Loucy (cell line): ENCODE measurements at regions not wholly inside any gene's neighbourhood (a gene's known extent, or its start where the extent isn't known, plus 50 kb on each side); places are given as distances from the start of the nearest gene placed in this dataset.

Experiments used
- H2AFZ ChIP-seq: fragments of 200-600 bp; sonication (generic); 2 replicates; pipeline ENCODE4 v1.6.0; 2016; ENCODE audit warnings: antibody characterized with exemption, mild to moderate bottlenecking, low read length, moderate library complexity
- H3F3A ChIP-seq: fragments of 200-600 bp; 2 replicates; pipeline ENCODE4 v1.6.0; 2016; ENCODE audit warnings: antibody characterized with exemption, low read depth, mild to moderate bottlenecking
- H3K27me3 ChIP-seq: fragments of 200-600 bp; sonication (generic); 2 replicates; pipeline ENCODE4 v1.6.1; 2014; ENCODE audit warnings: low read length, mild to moderate bottlenecking; ENCODE audit not compliant: insufficient read depth, poor library complexity, severe bottlenecking
- H3K36me3 ChIP-seq: fragments of 200-600 bp; sonication (generic); 2 replicates; pipeline ENCODE4 v1.6.1; 2016; ENCODE audit warnings: low read length; ENCODE audit not compliant: insufficient read depth
- H3K4me1 ChIP-seq: fragments of 200-600 bp; sonication (generic); 2 replicates; pipeline ENCODE4 v1.5.1; 2014; ENCODE audit warnings: low read length, mild to moderate bottlenecking; ENCODE audit not compliant: insufficient read depth, poor library complexity, severe bottlenecking
- H3K4me2 ChIP-seq: fragments of 200-600 bp; sonication (generic); 2 replicates; pipeline ENCODE4 v1.6.0; 2014; ENCODE audit warnings: antibody characterized with exemption, low read length, low read depth, mild to moderate bottlenecking; ENCODE audit not compliant: poor library complexity, severe bottlenecking
- H3K4me3 ChIP-seq: fragments of 200-600 bp; sonication (generic); 2 replicates; pipeline ENCODE4 v1.5.1; 2014; ENCODE audit warnings: low read length, mild to moderate bottlenecking, mixed read lengths; ENCODE audit not compliant: poor library complexity, severe bottlenecking
- H3K79me2 ChIP-seq: fragments of 200-600 bp; sonication (generic); 2 replicates; pipeline ENCODE4 v1.6.1; 2014; ENCODE audit warnings: low read length; ENCODE audit not compliant: insufficient read depth
- H3K9ac ChIP-seq: fragments of 200-600 bp; sonication (generic); 2 replicates; pipeline ENCODE4 v1.6.0; 2014; ENCODE audit warnings: mild to moderate bottlenecking, low read depth, low read length, moderate library complexity; ENCODE audit not compliant: poor library complexity, severe bottlenecking
- H3K9me2 ChIP-seq: fragments of 200-600 bp; sonication (generic); replicated peaks from 2 replicates; pipeline ENCODE4 v1.6.1; 2016; ENCODE audit warnings: low read depth, low read length, mixed read lengths
- H3K9me3 ChIP-seq: fragments of 200-600 bp; sonication (generic); 2 replicates; pipeline ENCODE4 v1.6.1; 2014; ENCODE audit warnings: mild to moderate bottlenecking, antibody characterized with exemption, low read length, low read depth; ENCODE audit not compliant: insufficient read depth
- H4K20me1 ChIP-seq: fragments of 200-600 bp; sonication (generic); 2 replicates; pipeline ENCODE4 v1.6.0; 2014; ENCODE audit warnings: antibody characterized with exemption, low read length, mild to moderate bottlenecking; ENCODE audit not compliant: insufficient read depth, poor library complexity, severe bottlenecking
- EZH2phosphoT487 ChIP-seq: fragments of 200-600 bp; IDR thresholded peaks from 2 replicates; pipeline ENCODE4 v1.6.1; 2018; ENCODE audit warnings: antibody characterized with exemption, mild to moderate bottlenecking, moderate library complexity, borderline replicate concordance
- TF ChIP-seq, protein P1 (sequence below): fragments of 200-600 bp; sonication (generic); conservative IDR thresholded peaks from 2 replicates; pipeline ENCODE4 v1.5.1; 2014; ENCODE audit warnings: mild to moderate bottlenecking, antibody characterized with exemption, low read length

DNA sequence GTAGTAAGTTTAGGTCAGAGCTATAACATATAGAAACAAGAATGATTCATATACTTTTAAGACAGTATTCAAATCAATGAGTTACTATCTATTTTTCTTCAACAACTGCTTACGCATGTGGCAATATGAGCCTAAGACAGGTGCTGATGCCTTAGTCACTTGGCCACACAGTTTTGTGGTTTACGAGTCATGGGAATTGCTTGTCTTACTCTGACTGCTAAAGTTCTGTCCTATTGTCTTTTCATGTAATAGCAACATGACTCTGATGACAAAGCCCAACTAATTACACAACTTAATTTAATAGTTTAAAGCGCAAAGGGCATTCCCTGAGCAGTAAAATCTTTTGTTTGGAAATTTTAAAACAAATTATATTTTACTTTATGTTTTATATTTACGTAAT lies 159.3 kb upstream of the CENPW start:
- no peaks in the 10 kb centered on the region for H3K9me3 ChIP-seq
- H3K27me3 ChIP-seq, result no peaks in the 10 kb centered on the region
- H2AFZ ChIP-seq, result no peak overlapping the region
- H3K79me2 ChIP-seq, result no peaks in the 10 kb centered on the region
- no peaks in the 10 kb centered on the region for H3K9me2 ChIP-seq
- H3K9ac ChIP-seq, result no peak overlapping the region
- no peaks in the 10 kb centered on the region for H4K20me1 ChIP-seq
- TF ChIP-seq, protein P1, sequence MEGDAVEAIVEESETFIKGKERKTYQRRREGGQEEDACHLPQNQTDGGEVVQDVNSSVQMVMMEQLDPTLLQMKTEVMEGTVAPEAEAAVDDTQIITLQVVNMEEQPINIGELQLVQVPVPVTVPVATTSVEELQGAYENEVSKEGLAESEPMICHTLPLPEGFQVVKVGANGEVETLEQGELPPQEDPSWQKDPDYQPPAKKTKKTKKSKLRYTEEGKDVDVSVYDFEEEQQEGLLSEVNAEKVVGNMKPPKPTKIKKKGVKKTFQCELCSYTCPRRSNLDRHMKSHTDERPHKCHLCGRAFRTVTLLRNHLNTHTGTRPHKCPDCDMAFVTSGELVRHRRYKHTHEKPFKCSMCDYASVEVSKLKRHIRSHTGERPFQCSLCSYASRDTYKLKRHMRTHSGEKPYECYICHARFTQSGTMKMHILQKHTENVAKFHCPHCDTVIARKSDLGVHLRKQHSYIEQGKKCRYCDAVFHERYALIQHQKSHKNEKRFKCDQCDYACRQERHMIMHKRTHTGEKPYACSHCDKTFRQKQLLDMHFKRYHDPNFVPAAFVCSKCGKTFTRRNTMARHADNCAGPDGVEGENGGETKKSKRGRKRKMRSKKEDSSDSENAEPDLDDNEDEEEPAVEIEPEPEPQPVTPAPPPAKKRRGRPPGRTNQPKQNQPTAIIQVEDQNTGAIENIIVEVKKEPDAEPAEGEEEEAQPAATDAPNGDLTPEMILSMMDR, result no peak
- TF ChIP-seq EZH2phosphoT487, result no peak
- H3K4me2 ChIP-seq, result no peak overlapping the region
- no peaks in the 10 kb centered on the region for H3K36me3 ChIP-seq
- H3F3A ChIP-seq, result no peaks in the 10 kb centered on the region
- no peak overlapping the region for H3K4me3 ChIP-seq
- peaks cover 2% of the 10 kb centered on the region for H3K4me1 ChIP-seq

DNA sequence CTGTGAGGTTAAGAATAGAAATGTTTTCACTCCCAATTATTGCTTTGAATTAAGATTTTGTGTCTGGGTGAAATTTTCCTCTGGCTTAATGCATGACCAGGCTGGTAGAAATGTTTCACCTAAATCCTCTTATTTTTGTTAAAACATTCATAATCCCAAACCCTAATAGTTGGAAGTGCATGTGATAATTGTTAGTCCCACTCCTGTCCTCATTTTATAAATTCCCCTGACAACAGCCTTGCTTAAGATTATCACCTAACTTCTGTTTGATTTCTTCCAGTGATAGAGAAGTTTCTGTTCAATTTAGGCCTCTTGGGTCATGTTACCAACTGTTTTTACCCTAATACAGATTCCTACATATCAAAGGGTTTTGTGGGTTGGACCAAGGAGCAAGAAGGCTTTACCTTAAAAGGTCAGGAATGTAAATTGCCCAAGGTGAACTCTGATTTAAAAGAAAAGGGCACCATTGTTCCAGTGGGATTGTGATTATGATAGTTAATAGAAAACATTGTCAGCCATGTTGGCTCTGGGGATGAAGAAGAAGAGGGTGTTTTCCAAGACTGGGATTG lies 158.7 kb upstream of the CENPW start:
- Histone ChIP-seq H3K79me2 (no peaks in the 10 kb centered on the region), H3K9me3 (no peaks in the 10 kb centered on the region), H3K9ac (no peak overlapping the region), H3K9me2 (no peaks in the 10 kb centered on the region), H2AFZ (no peak overlapping the region), H3K4me3 (no peak overlapping the region), H3K4me2 (no peak overlapping the region), H4K20me1 (no peaks in the 10 kb centered on the region), H3K36me3 (no peaks in the 10 kb centered on the region), H3K4me1 (peaks cover 2% of the 10 kb centered on the region), H3K27me3 (no peaks in the 10 kb centered on the region), H3F3A (no peaks in the 10 kb centered on the region)
- TF ChIP-seq EZH2phosphoT487, result no peak
- TF ChIP-seq, protein P1, result no peak

DNA sequence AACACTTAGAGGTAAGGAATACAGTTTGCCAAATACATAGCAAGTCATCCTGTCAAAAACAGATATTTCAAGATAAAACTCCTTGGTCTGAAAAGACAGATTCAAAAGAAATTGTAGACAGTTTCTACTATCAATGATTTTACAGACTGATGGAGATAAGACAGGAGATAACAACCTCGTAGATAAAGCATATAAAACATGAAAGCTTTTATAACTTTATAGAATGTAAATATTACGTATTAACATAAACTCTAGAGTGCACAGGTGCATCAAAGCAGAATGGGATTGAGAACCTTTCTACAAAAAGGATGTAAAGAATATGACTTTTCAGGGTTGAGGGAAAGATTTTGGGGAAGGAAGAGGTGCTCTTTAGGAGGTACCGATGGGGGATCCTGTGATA lies 158.0 kb upstream of the CENPW start:
- no peaks in the 10 kb centered on the region for H3K9me2 ChIP-seq
- H3K4me2 ChIP-seq, result no peak overlapping the region
- no peaks in the 10 kb centered on the region for H3F3A ChIP-seq
- TF ChIP-seq, protein P1, result no peak
- no peak for TF ChIP-seq EZH2phosphoT487
- no peaks in the 10 kb centered on the region for H4K20me1 ChIP-seq
- H2AFZ ChIP-seq, result no peak overlapping the region
- no peak overlapping the region for H3K9ac ChIP-seq
- H3K4me3 ChIP-seq, result no peak overlapping the region
- H3K36me3 ChIP-seq, result no peaks in the 10 kb centered on the region
- no peaks in the 10 kb centered on the region for H3K79me2 ChIP-seq
- no peaks in the 10 kb centered on the region for H3K27me3 ChIP-seq
- H3K4me1 ChIP-seq, result peaks cover 2% of the 10 kb centered on the region
- H3K9me3 ChIP-seq, result no peaks in the 10 kb centered on the region
